ENCODE measurements at regions not wholly inside any gene's neighbourhood (a gene's known extent, or its start where the extent isn't known, plus 50 kb on each side); places are given as distances from the start of the nearest gene placed in this dataset.

DNA sequence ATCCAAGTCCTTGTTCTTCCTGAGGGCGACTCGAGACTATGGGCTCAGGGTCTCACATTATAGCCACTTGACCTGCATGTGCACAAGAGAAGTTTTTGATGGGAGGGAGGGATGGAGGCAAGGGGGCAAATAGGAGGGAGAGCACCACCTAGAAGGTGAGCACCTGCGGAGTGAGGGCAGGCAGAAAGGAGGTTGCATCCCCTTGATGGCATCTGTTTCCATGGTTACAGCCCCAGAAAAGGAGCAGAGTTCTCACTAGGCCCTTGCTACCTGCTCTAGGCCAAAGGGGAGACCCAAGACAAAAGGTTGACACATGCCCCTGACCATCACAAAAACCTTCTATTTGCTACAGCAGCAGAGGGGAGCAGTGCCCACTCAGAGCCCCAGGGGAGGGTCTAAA, 131.5 kb upstream of the SERTAD2 start:
- no peaks in the 10 kb centered on the region for H3K9me3 ChIP-seq
- no peak overlapping the region for H3K4me3 ChIP-seq
- no peak for TF ChIP-seq EP300 (IDR thresholded peaks at IDR 0.05)
- TF ChIP-seq POLR2A (IDR thresholded peaks at IDR 0.05): no peak
- TF ChIP-seq, protein P1, sequence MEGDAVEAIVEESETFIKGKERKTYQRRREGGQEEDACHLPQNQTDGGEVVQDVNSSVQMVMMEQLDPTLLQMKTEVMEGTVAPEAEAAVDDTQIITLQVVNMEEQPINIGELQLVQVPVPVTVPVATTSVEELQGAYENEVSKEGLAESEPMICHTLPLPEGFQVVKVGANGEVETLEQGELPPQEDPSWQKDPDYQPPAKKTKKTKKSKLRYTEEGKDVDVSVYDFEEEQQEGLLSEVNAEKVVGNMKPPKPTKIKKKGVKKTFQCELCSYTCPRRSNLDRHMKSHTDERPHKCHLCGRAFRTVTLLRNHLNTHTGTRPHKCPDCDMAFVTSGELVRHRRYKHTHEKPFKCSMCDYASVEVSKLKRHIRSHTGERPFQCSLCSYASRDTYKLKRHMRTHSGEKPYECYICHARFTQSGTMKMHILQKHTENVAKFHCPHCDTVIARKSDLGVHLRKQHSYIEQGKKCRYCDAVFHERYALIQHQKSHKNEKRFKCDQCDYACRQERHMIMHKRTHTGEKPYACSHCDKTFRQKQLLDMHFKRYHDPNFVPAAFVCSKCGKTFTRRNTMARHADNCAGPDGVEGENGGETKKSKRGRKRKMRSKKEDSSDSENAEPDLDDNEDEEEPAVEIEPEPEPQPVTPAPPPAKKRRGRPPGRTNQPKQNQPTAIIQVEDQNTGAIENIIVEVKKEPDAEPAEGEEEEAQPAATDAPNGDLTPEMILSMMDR (IDR thresholded peaks at IDR 0.05): no peak
- no peak for TF ChIP-seq POLR2AphosphoS5 (IDR thresholded peaks at IDR 0.05)
- 92% methylated on average over 3 of the region's 3 CpGs for WGBS
- DNase-seq (ENCODE audit: low spot score in 2 of 2): no peak
- no peak overlapping the region for H3K27ac ChIP-seq
- H3K36me3 ChIP-seq: no peaks in the 10 kb centered on the region
- peaks cover 8% of the 10 kb centered on the region for H3K4me1 ChIP-seq
- no peaks in the 10 kb centered on the region for H3K27me3 ChIP-seq

DNA sequence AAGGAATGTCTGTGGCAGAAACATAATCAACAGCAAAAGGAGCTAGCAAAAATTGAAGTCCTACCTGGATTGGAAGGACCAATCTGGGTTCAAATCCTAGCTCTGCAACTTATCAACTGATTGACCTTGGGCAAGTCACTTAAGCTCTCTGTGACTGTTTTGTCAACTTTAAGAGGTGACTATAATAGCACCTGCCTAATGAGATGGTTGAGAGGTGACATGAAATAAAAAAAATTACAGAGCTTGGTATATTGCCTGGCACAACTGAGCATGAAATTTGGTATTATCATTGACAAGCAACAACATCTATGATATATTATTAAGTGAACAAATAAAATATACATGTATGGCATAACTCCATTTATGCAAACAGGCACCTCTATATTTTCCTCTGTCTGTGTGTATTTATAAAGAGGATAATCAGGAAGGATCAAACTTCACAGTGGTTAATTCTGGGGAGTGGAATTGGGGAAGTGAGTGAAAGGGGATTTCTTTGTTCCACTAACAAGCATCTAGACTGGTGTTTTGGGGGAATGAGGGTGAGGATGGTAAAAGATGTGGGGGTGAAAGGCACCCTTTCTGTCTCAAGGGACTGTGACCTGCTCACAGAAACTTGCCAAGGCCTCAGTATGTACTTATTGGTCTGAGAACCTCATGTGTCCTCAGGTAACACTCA, 132.8 kb upstream of the SERTAD2 start:
- DNase-seq (ENCODE audit: low spot score in 2 of 2): no peak

DNA sequence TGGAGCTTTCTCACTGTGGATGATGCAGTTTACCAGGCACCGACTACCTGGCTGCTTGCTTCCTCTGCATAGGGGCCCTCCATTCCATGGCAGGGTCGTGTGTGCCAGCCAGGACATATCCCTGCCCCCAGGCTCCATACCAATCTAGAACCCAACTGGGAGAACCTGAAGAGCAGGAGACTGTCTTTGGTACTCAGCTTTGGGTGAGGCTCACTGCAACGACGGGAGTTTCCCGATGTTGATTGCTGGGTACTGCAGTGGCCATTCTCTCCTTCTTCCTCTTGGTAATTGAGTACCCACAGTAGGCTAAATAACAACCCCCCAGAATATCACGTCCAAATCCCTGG, 133.3 kb upstream of the SERTAD2 start:
- H3K27ac ChIP-seq: no peak overlapping the region
- 60% methylated on average over 6 of the region's 6 CpGs for WGBS
- H3K36me3 ChIP-seq: no peaks in the 10 kb centered on the region
- peaks cover 8% of the 10 kb centered on the region for H3K4me1 ChIP-seq
- DNase-seq (ENCODE audit: low spot score in 2 of 2): no peak
- H3K4me3 ChIP-seq: no peak overlapping the region
- H3K27me3 ChIP-seq: no peaks in the 10 kb centered on the region
- no peaks in the 10 kb centered on the region for H3K9me3 ChIP-seq
- TF ChIP-seq EP300 (IDR thresholded peaks at IDR 0.05) (no peak), POLR2A (IDR thresholded peaks at IDR 0.05) (no peak), POLR2AphosphoS5 (IDR thresholded peaks at IDR 0.05) (no peak)
- TF ChIP-seq, protein P1 (IDR thresholded peaks at IDR 0.05): no peak

More for the DNA sequence above, 132.8 kb upstream of the SERTAD2 start:
- Histone ChIP-seq H3K4me1 (peaks cover 8% of the 10 kb centered on the region), H3K27me3 (no peaks in the 10 kb centered on the region), H3K36me3 (no peaks in the 10 kb centered on the region), H3K27ac (no peak overlapping the region), H3K9me3 (no peaks in the 10 kb centered on the region), H3K4me3 (no peak overlapping the region)
- TF ChIP-seq POLR2A (IDR thresholded peaks at IDR 0.05) (no peak), EP300 (IDR thresholded peaks at IDR 0.05) (no peak)
- TF ChIP-seq, protein P1 (IDR thresholded peaks at IDR 0.05): no peak

DNA sequence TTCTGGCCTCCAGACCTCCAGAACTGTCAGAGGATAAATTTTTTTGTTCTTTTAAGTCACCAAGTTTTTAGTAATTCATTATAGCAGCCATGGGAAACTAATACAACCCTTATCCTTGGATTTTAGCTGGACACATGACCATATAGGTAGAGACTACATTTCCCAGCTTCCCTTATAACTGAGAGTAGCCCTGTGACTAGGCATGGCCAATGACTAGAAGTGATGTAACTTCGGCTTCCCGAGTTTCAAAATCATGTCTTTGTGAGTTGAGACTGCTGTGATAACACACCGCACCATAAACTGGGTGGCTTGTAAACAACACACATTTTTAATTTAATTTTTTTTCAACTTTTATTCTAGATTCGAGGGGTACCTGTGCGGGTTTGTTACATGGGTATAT, 134.0 kb upstream of the SERTAD2 start:
- DNase-seq (ENCODE audit: low spot score in 2 of 2): no peak
- no peak overlapping the region for H3K27ac ChIP-seq
- TF ChIP-seq POLR2A (IDR thresholded peaks at IDR 0.05) (no peak), POLR2AphosphoS5 (IDR thresholded peaks at IDR 0.05) (no peak), EP300 (IDR thresholded peaks at IDR 0.05) (no peak)
- WGBS: 81% methylated on average over 5 of the region's 5 CpGs
- H3K4me3 ChIP-seq: no peak overlapping the region
- no peaks in the 10 kb centered on the region for H3K9me3 ChIP-seq
- H3K36me3 ChIP-seq: no peaks in the 10 kb centered on the region
- H3K4me1 ChIP-seq: peaks cover 8% of the 10 kb centered on the region
- H3K27me3 ChIP-seq: no peaks in the 10 kb centered on the region

DNA sequence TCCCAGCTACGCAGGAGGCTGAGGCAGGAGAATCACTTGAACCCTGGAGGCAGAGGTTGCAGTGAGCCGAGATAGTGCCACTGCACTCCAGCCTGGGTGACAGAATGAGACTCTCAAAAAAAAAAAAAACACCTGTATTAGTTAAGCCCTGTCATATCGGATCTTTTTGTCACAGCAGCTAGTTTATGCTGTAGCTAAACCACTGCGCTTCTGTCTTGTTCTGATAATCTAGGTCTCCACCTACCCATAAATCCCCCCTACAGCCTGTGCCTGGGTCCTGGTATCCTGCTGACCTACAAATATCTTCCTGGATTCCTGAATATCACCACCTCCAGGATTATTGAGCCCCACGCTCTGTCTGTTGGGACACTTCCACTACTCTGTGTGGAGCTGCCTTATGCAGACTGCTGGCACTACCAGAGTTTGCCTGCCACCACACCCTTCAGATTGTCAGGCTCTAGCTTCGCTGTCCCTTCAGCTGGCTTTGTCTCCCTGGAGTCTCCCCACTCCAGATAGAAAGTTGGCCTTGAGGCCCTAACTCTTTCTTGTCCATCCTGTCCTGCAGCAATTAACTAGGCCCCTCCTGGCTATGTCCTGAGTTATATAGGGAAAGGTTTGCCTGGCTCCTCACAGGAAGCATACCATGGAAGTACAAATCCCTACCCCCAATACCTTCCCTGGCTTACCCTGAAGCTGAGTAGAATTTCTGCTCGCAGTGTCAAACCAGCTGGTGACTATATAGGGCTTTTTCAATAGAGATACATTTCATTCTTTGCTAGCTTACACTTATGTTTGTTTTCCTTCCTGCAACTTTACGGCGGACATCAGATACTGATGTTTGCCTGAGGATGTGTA, 136.0 kb upstream of the SERTAD2 start:
- DNase-seq (ENCODE audit: low spot score in 2 of 2): no peak
- no peak overlapping the region for H3K4me3 ChIP-seq
- TF ChIP-seq POLR2A (IDR thresholded peaks at IDR 0.05) (no peak), POLR2AphosphoS5 (IDR thresholded peaks at IDR 0.05) (no peak), EP300 (IDR thresholded peaks at IDR 0.05) (no peak)
- TF ChIP-seq, protein P1 (IDR thresholded peaks at IDR 0.05): no peak
- no peaks in the 10 kb centered on the region for H3K9me3 ChIP-seq
- no peak overlapping the region for H3K27ac ChIP-seq
- H3K36me3 ChIP-seq: no peaks in the 10 kb centered on the region
- H3K4me1 ChIP-seq: peaks cover 8% of the 10 kb centered on the region
- 79% methylated on average over 9 of the region's 9 CpGs for WGBS
- H3K27me3 ChIP-seq: no peaks in the 10 kb centered on the region
